Prostate gland (tissue), 2 donors: ENCODE measurements at regions not wholly inside any gene's neighbourhood (a gene's known extent, or its start where the extent isn't known, plus 50 kb on each side); places are given as distances from the start of the nearest gene placed in this dataset.

ENCODE experiments used
- DNase-seq: peaks from one replicate; pipeline ENCODE4 v3.0.0-alpha.2; 2019; ENCODE audit warnings: low spot score
- H3K27ac ChIP-seq, 2 donors: fragments of 200-600 bp; sonication (generic); 2 replicates each; pipeline ENCODE4 v1.5.1; 2017 to 2019
- H3K27me3 ChIP-seq: fragments of 200-600 bp; sonication (generic); replicated peaks from 2 replicates; pipeline ENCODE4 v1.5.1; 2019; ENCODE audit not compliant: insufficient read depth
- H3K36me3 ChIP-seq, 2 donors: fragments of 200-600 bp; sonication (generic); 1 replicate in 1 of 2; 2 replicates in 1 of 2; pipeline versions ENCODE4 v1.5.1 to v1.8.1; 2017 to 2019
- H3K4me1 ChIP-seq: fragments of 200-600 bp; sonication (generic); replicated peaks from 2 replicates; pipeline ENCODE4 v1.5.1; 2019
- H3K4me3 ChIP-seq, 2 donors: fragments of 200-600 bp; sonication (generic); 2 replicates each; pipeline ENCODE4 v1.5.1; 2017 to 2019
- H3K9me3 ChIP-seq: fragments of 200-600 bp; sonication (generic); 2 replicates; pipeline ENCODE4 v1.5.1; 2017
- POLR2A ChIP-seq: fragments of 450-650 bp; IDR thresholded peaks from one replicate; pipeline ENCODE4 v1.6.1; 2016; ENCODE audit warnings: antibody characterized with exemption, mild to moderate bottlenecking
- POLR2AphosphoS5 ChIP-seq: sonication (generic); formaldehyde crosslinking; IDR thresholded peaks from one replicate; pipeline ENCODE4 v1.6.1; 2017; ENCODE audit warnings: antibody characterized with exemption
- WGBS: methylation state at CpG from one replicate; pipeline ENCODE4 v1.1.5; 2018; 5-methylcytosine and 5-hydroxymethylcytosine counted together
- intact Hi-C: fragments of 100-400 bp; cut with DNase I; formaldehyde crosslinking; loops from one replicate; pipeline ENCODE4 v1.14.2; 2022
- TF ChIP-seq, protein P1 (sequence below), 4 experiments: fragments of 200-600 bp in 2 of 4; fragments of 450-650 bp in 2 of 4; sonication (generic) in 2 of 4; IDR thresholded peaks; 1 replicate in 3 of 4; 2 replicates in 1 of 4; pipeline ENCODE4 v1.5.1; 2016 to 2019; ENCODE audit warnings: antibody characterized with exemption in 4 of 4, mild to moderate bottlenecking in 2 of 4, moderate library complexity in 2 of 4

DNA sequence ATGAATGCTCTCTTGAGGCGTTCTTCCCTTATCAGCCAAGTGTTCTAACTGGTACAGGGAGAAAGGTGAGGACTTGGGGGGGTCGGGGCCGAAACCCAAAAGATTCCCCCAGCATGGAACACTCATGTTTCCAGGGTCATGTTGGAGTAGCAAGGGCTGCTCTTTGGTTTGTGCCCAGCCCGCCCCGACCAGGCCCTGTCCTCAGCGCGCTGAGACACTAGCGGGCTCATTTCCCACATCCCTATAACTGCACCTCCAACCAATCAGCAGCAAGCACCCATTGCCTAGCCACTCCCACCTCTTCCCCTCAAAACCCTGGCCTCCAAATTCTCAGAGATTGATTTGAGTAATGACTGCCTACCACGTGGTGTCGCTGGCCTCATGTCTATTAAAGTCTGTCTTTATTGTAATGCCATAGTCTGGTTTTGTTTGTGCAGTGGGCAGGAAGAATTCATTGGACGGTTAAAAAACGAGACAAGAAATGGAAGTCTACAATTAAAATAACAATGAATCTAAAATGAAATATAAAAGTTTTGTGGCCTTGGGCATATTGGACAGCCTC lies 1928.4 kb downstream of the STIM2 start:
- Histone ChIP-seq H3K27me3 (no peaks in the 10 kb centered on the region), H3K4me3 (no peak overlapping the region), H3K9me3 (no peaks in the 10 kb centered on the region), H3K36me3 (no peaks in the 10 kb centered on the region), H3K27ac (no peak overlapping the region), H3K4me1 (no peaks in the 10 kb centered on the region)
- DNase-seq, result no peak
- intact Hi-C loops, result no loop called here
- TF ChIP-seq POLR2AphosphoS5 (no peak), POLR2A (no peak)
- TF ChIP-seq, protein P1, sequence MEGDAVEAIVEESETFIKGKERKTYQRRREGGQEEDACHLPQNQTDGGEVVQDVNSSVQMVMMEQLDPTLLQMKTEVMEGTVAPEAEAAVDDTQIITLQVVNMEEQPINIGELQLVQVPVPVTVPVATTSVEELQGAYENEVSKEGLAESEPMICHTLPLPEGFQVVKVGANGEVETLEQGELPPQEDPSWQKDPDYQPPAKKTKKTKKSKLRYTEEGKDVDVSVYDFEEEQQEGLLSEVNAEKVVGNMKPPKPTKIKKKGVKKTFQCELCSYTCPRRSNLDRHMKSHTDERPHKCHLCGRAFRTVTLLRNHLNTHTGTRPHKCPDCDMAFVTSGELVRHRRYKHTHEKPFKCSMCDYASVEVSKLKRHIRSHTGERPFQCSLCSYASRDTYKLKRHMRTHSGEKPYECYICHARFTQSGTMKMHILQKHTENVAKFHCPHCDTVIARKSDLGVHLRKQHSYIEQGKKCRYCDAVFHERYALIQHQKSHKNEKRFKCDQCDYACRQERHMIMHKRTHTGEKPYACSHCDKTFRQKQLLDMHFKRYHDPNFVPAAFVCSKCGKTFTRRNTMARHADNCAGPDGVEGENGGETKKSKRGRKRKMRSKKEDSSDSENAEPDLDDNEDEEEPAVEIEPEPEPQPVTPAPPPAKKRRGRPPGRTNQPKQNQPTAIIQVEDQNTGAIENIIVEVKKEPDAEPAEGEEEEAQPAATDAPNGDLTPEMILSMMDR (IDR thresholded peaks at IDR 0.05), result no peak
- 82% methylated on average over 12 of the region's 12 CpGs for WGBS

DNA sequence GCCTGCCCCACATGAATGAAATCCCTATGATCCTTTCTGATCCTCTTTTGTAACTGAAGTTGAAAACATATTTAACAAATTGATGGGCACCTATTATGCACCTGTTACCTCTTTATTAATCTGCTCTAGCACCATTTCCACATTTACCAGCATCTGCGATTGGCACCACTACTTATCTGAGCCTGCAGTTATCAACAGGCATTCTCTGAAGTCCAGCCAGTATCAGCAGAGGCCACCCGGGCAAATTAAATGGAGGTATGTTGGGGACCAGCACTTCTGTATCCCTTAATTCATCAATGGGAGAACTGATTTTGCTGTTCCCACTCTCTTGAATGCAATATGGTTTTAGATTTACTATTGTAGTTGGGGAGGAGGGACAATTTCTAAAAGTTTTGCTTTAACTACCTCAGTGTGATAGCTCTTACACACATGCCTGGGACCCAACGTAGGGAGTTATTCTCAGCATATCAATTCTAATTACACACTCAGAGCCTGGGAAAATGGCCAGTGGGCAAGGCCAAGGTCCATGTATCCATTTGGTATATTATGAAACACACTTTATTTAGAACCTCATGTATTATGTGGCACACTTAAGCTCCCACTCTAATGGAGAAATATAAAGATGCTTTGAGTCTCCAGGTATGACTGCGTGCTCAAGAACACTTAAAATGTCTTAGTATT lies 1927.1 kb upstream of the PCDH7 start:
- no peak for DNase-seq
- TF ChIP-seq, protein P1 (IDR thresholded peaks at IDR 0.05), result no peak
- no peak for TF ChIP-seq POLR2AphosphoS5
- no peak for TF ChIP-seq POLR2A
- WGBS, result 86% methylated on average over 4 of the region's 4 CpGs
- Histone ChIP-seq H3K4me1 (no peaks in the 10 kb centered on the region), H3K27ac (no peak overlapping the region), H3K36me3 (no peaks in the 10 kb centered on the region), H3K27me3 (no peaks in the 10 kb centered on the region), H3K4me3 (no peak overlapping the region), H3K9me3 (no peaks in the 10 kb centered on the region)
- intact Hi-C loops, result no loop called here

DNA sequence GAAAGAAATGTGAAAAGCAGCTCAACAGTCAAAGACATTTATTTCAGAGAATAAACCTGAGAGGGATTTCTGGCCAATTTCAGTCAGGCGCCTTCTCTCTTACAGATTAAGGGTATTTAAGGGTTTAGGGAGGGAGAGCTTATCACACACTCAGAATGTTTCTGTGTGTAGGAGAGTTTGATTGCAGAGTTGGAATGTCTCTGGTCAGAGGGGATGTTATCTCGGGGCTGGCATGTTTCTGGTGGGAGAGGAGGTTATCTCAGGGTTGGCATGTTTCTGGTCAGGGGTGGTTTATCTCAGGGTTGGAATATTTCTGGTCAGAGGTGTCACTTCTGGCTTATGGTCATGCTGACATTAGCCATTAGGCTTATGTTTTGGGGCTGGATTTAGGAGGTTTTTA lies 1920.5 kb upstream of the PCDH7 start:
- Histone ChIP-seq H3K4me3 (no peak overlapping the region), H3K27me3 (no peaks in the 10 kb centered on the region), H3K4me1 (no peaks in the 10 kb centered on the region), H3K36me3 (no peaks in the 10 kb centered on the region), H3K27ac (no peak overlapping the region), H3K9me3 (no peaks in the 10 kb centered on the region)
- DNase-seq, result no peak
- intact Hi-C loops, result no loop called here
- 88% methylated on average over 2 of the region's 2 CpGs for WGBS
- TF ChIP-seq POLR2A (no peak), POLR2AphosphoS5 (no peak)
- TF ChIP-seq, protein P1 (IDR thresholded peaks at IDR 0.05), result no peak

DNA sequence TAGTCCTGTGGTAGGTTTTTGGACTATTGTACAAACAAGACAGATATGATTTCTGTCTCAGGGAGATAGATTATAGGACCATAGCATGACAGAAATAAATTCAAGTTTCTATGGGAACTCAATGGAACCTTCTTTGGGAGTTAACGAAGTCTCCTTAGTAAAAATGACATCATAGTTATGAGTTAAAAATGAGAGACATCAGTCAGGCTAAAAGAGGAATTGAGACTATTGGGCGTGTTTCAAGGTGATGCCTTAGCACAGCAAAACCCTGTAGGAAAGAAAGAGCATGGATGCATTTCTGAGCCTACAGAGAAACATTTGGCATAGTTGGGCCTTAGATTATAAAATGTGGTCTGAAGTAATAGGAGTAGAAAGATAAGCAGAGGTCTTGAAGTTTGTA lies 1909.1 kb upstream of the PCDH7 start:
- Histone ChIP-seq H3K27me3 (no peaks in the 10 kb centered on the region), H3K36me3 (no peaks in the 10 kb centered on the region), H3K4me3 (no peak overlapping the region), H3K4me1 (no peaks in the 10 kb centered on the region), H3K27ac (no peak overlapping the region), H3K9me3 (no peaks in the 10 kb centered on the region)
- TF ChIP-seq POLR2AphosphoS5, result no peak
- TF ChIP-seq, protein P1 (IDR thresholded peaks at IDR 0.05), result no peak
- no peak for TF ChIP-seq POLR2A
- intact Hi-C loops, result no loop called here
- DNase-seq, result no peak
- WGBS, result 84% methylated on average over 2 of the region's 2 CpGs

DNA sequence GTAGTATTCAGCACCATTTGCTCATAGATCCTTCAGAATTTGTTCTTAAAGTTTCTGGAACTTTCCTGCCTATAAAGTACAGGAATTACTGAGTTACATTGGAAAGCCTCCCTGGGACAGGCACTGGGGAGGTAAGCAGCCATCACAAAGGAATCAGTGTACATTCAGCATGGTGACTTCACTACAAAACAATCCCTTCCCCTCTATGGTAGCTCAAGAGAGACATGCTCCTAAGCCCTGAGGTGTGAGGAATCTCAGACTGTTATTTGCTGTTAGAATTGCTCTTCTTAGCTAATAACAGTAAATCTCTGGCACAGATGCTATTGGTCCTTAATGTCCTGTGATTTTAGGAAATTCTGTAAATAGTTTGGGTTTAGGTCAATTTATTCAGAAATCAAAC lies 1898.0 kb upstream of the PCDH7 start:
- intact Hi-C loops, result no loop called here
- H3K27me3 ChIP-seq, result no peaks in the 10 kb centered on the region
- TF ChIP-seq, protein P1 (IDR thresholded peaks at IDR 0.05), result no peak
- no peak for TF ChIP-seq POLR2AphosphoS5
- TF ChIP-seq POLR2A, result no peak
- DNase-seq, result no peak
- H3K4me3 ChIP-seq, result no peak overlapping the region
- H3K27ac ChIP-seq, result no peak overlapping the region
- H3K9me3 ChIP-seq, result no peaks in the 10 kb centered on the region
- H3K36me3 ChIP-seq, result no peaks in the 10 kb centered on the region
- H3K4me1 ChIP-seq, result no peaks in the 10 kb centered on the region
